Smooth muscle cell (in vitro differentiated cells): ENCODE measurements at regions not wholly inside any gene's neighbourhood (a gene's known extent, or its start where the extent isn't known, plus 50 kb on each side); places are given as distances from the start of the nearest gene placed in this dataset.

Source experiments
- DNase-seq: peaks from one replicate; lab custom pipeline; 2025; ENCODE audit not compliant: unreplicated experiment; lab: John Stamatoyannopoulos, UW
- H2AFZ ChIP-seq: fragments of 200-600 bp; sonication (generic); 2 replicates; pipeline ENCODE4 v1.6.0; 2016; ENCODE audit warnings: antibody characterized with exemption, low read depth, mild to moderate bottlenecking
- H3F3A ChIP-seq: fragments of 200-600 bp; sonication (generic); 2 replicates; pipeline ENCODE4 v1.6.0; 2017; ENCODE audit warnings: antibody characterized with exemption, low read depth
- H3K27ac ChIP-seq: fragments of 200-600 bp; sonication (generic); 2 replicates; pipeline ENCODE4 v1.5.1; 2016; ENCODE audit warnings: low read depth, mild to moderate bottlenecking
- H3K27me3 ChIP-seq: fragments of 200-600 bp; sonication (generic); 2 replicates; pipeline ENCODE4 v1.6.1; 2016; ENCODE audit warnings: low read depth, mild to moderate bottlenecking
- H3K36me3 ChIP-seq: fragments of 200-600 bp; sonication (generic); 2 replicates; pipeline ENCODE4 v1.5.1; 2016; ENCODE audit warnings: low read depth
- H3K4me1 ChIP-seq: fragments of 200-600 bp; sonication (generic); 2 replicates; pipeline ENCODE4 v1.5.1; 2016; ENCODE audit warnings: low read depth
- H3K4me2 ChIP-seq: fragments of 200-600 bp; sonication (generic); 2 replicates; pipeline ENCODE4 v1.6.0; 2016; ENCODE audit warnings: mild to moderate bottlenecking
- H3K4me3 ChIP-seq: fragments of 200-600 bp; sonication (generic); 2 replicates; pipeline ENCODE4 v1.5.1; 2016; ENCODE audit warnings: mild to moderate bottlenecking
- H3K79me2 ChIP-seq: fragments of 200-600 bp; sonication (generic); 2 replicates; pipeline ENCODE4 v1.6.0; 2016; ENCODE audit warnings: low read depth, mild to moderate bottlenecking
- H3K9ac ChIP-seq: fragments of 200-600 bp; sonication (generic); 2 replicates; pipeline ENCODE4 v1.6.0; 2016; ENCODE audit warnings: low read depth
- H3K9me3 ChIP-seq: fragments of 200-600 bp; sonication (generic); replicated peaks from 2 replicates; pipeline ENCODE4 v1.5.1; 2016; ENCODE audit warnings: low read depth
- H4K20me1 ChIP-seq: fragments of 200-600 bp; sonication (generic); 2 replicates; pipeline ENCODE4 v1.6.0; 2016; ENCODE audit warnings: low read depth
- CTCF ChIP-seq: fragments of 200-600 bp; sonication (generic); IDR thresholded peaks from 2 replicates; pipeline ENCODE4 v1.5.1; 2017; ENCODE audit warnings: borderline replicate concordance, mild to moderate bottlenecking, antibody characterized with exemption; ENCODE audit not compliant: insufficient read depth, poor library complexity, severe bottlenecking
- WGBS: methylation state at CpG from one replicate; pipeline ENCODE4 v1.1.7; 2016; ENCODE audit warnings: low lambda C conversion rate; 5-methylcytosine and 5-hydroxymethylcytosine counted together

- Histone ChIP-seq H3F3A (no peaks in the 10 kb centered on the region), H3K9me3 (no peaks in the 10 kb centered on the region), H3K27ac (no peak overlapping the region), H3K36me3 (no peaks in the 10 kb centered on the region), H3K4me2 (no peak overlapping the region), H2AFZ (no peak overlapping the region), H3K79me2 (no peaks in the 10 kb centered on the region), H3K4me3 (no peak overlapping the region), H3K4me1 (peaks cover 4% of the 10 kb centered on the region), H3K9ac (no peak overlapping the region), H4K20me1 (no peaks in the 10 kb centered on the region), H3K27me3 (no peaks in the 10 kb centered on the region)
- 75% methylated on average over 3 of the region's 3 CpGs for WGBS
- TF ChIP-seq CTCF = no peak
- no peak for DNase-seq
Observed at GRCh38 chr1:199867601-199868000, 159.9 kb upstream of the NR5A2 start.

- H3K36me3 ChIP-seq = no peaks in the 10 kb centered on the region
- H4K20me1 ChIP-seq = no peaks in the 10 kb centered on the region
- 78% methylated on average over 3 of the region's 3 CpGs for WGBS
- peaks cover 4% of the 10 kb centered on the region for H3K4me1 ChIP-seq
- no peak overlapping the region for H3K4me2 ChIP-seq
- no peak for TF ChIP-seq CTCF
- H3K79me2 ChIP-seq = no peaks in the 10 kb centered on the region
- H3K4me3 ChIP-seq = no peak overlapping the region
- no peak overlapping the region for H3K27ac ChIP-seq
- no peaks in the 10 kb centered on the region for H3F3A ChIP-seq
- H3K9me3 ChIP-seq = no peaks in the 10 kb centered on the region
- no peak for DNase-seq
- no peak overlapping the region for H3K9ac ChIP-seq
- H2AFZ ChIP-seq = no peak overlapping the region
- no peaks in the 10 kb centered on the region for H3K27me3 ChIP-seq
Observed at GRCh38 chr1:199868777-199869176, 158.7 kb upstream of the NR5A2 start.

- no peaks in the 10 kb centered on the region for H3K36me3 ChIP-seq
- no peaks in the 10 kb centered on the region for H3K27me3 ChIP-seq
- H3K79me2 ChIP-seq = no peaks in the 10 kb centered on the region
- no peaks in the 10 kb centered on the region for H3F3A ChIP-seq
- no peak for TF ChIP-seq CTCF
- no peaks in the 10 kb centered on the region for H3K9me3 ChIP-seq
- H3K4me3 ChIP-seq = no peak overlapping the region
- no peak overlapping the region for H3K4me2 ChIP-seq
- no peak overlapping the region for H3K9ac ChIP-seq
- no peak overlapping the region for H3K27ac ChIP-seq
- no peak for DNase-seq
- WGBS = 91% methylated on average over 3 of the region's 3 CpGs
- H4K20me1 ChIP-seq = no peaks in the 10 kb centered on the region
- H3K4me1 ChIP-seq = no peaks in the 10 kb centered on the region
- H2AFZ ChIP-seq = no peak overlapping the region
Observed at GRCh38 chr1:199875337-199875736, 152.2 kb upstream of the NR5A2 start.

GRCh38 chr1:199875856-199876255 is 151.7 kb upstream of the NR5A2 start:
- no peak for TF ChIP-seq CTCF
- no peaks in the 10 kb centered on the region for H3K36me3 ChIP-seq
- H3K4me3 ChIP-seq = no peak overlapping the region
- no peaks in the 10 kb centered on the region for H4K20me1 ChIP-seq
- H3K27ac ChIP-seq = no peak overlapping the region
- 91% methylated on average over 6 of the region's 6 CpGs for WGBS
- H3F3A ChIP-seq = no peaks in the 10 kb centered on the region
- no peak overlapping the region for H3K4me2 ChIP-seq
- no peak overlapping the region for H2AFZ ChIP-seq
- H3K9me3 ChIP-seq = no peaks in the 10 kb centered on the region
- no peaks in the 10 kb centered on the region for H3K79me2 ChIP-seq
- no peak for DNase-seq
- no peaks in the 10 kb centered on the region for H3K4me1 ChIP-seq
- no peak overlapping the region for H3K9ac ChIP-seq
- no peaks in the 10 kb centered on the region for H3K27me3 ChIP-seq
